ENCODE measurements at regions not wholly inside any gene's neighbourhood (a gene's known extent, or its start where the extent isn't known, plus 50 kb on each side); places are given as distances from the start of the nearest gene placed in this dataset.
A peak's percentile ranks its signal among the peaks of the same experiment; 100 is the strongest.

- Histone ChIP-seq H3K23me2 (ENCODE audit: low read depth, low read length) (no peaks in the 10 kb centered on the region), H2AFZ (ENCODE audit: low read length) (no peak overlapping the region), H4K8ac (ENCODE audit: extremely low read depth, insufficient read depth, low read length) (no peak overlapping the region), H4K20me1 (replicated peaks in 1 of 2; ENCODE audit: control insufficient read depth in 1 of 2, insufficient read depth in 2 of 2, low read length in 2 of 2) (no peaks in the 10 kb centered on the region), H3K79me2 (ENCODE audit: control insufficient read depth in 1 of 2, insufficient read depth in 2 of 2, low read length in 2 of 2) (no peaks in the 10 kb centered on the region), H4K5ac (ENCODE audit: insufficient read length, low read depth, low read length) (no peak overlapping the region), H3K27me3 (replicated peaks in 1 of 4; ENCODE audit: control insufficient read depth in 3 of 4, extremely low read depth in 1 of 4, insufficient read depth in 3 of 4, low read length in 3 of 4) (no peaks in the 10 kb centered on the region), H2BK120ac (replicated peaks; ENCODE audit: low read depth, low read length) (no peak overlapping the region), H2BK15ac (ENCODE audit: low read length) (no peak overlapping the region), H3K18ac (ENCODE audit: extremely low read depth, low read length) (peak overlapping the region; percentile 16; the same call in 1 of the 2 replicates), H3K27ac (ENCODE audit: low read depth, low read length) (no peak overlapping the region), H3K36me3 (ENCODE audit: control insufficient read depth in 2 of 4, insufficient read depth in 4 of 4, low read length in 3 of 4) (no peaks in the 10 kb centered on the region), H3K23ac (ENCODE audit: insufficient read length) (no peak overlapping the region), H3K9ac (replicated peaks in 1 of 4; ENCODE audit: extremely low read depth in 1 of 4, low read depth in 3 of 4, low read length in 3 of 4) (no peak overlapping the region), H3K9me3 (ENCODE audit: insufficient read depth in 2 of 2, low read depth in 1 of 2, low read length in 1 of 2) (no peaks in the 10 kb centered on the region), H3K56ac (replicated peaks; ENCODE audit: insufficient read length, low read depth, low read length) (no peak overlapping the region), H3K14ac (ENCODE audit: insufficient read length) (no peak overlapping the region), H3K4ac (replicated peaks; ENCODE audit: insufficient read length, low read depth, low read length) (no peak overlapping the region), H2BK5ac (ENCODE audit: low read depth, low read length) (no peak overlapping the region), H3K4me1 (replicated peaks in 1 of 4; ENCODE audit: control insufficient read depth in 3 of 4, insufficient read depth in 4 of 4, low read length in 3 of 4) (peaks cover 0 to 6% (median 1%) of the 10 kb centered on the region in 4 experiments; a peak in 2 of 7 replicates), H3K79me1 (ENCODE audit: low read depth, low read length) (no peaks in the 10 kb centered on the region), H2BK20ac (ENCODE audit: low read length) (no peak overlapping the region), H4K91ac (replicated peaks; ENCODE audit: insufficient read length, low read length) (no peak overlapping the region), H2BK12ac (ENCODE audit: low read depth, low read length) (no peak overlapping the region), H3K4me3 (ENCODE audit: extremely low read depth in 1 of 4, insufficient read depth in 2 of 4, low read depth in 3 of 4, low read length in 4 of 4) (no peak overlapping the region), H2AK5ac (ENCODE audit: low read depth, low read length) (no peak overlapping the region), H3K4me2 (ENCODE audit: insufficient read depth in 1 of 2, low read depth in 2 of 2, low read length in 2 of 2) (no peak overlapping the region; a peak in 1 of 4 replicates)
- TF ChIP-seq CEBPB (IDR thresholded peaks at IDR 0.05; ENCODE audit: low read depth, low read length) (no peak), ZNF274 (IDR thresholded peaks at IDR 0.05; ENCODE audit: borderline replicate concordance, extremely low read depth, low read length) (no peak), EP300 (IDR thresholded peaks at IDR 0.05; ENCODE audit: borderline replicate concordance in 1 of 2, low read depth in 2 of 2, low read length in 2 of 2) (no peak), MAFK (IDR thresholded peaks at IDR 0.05; ENCODE audit: low read depth, low read length) (no peak), JUND (IDR thresholded peaks at IDR 0.05; ENCODE audit: low read length) (no peak), TEAD4 (IDR thresholded peaks at IDR 0.05; ENCODE audit: low read depth, low read length) (no peak), SIN3A (conservative IDR thresholded peaks at IDR 0.05 in 1 of 2, IDR thresholded peaks at IDR 0.05 in 1 of 2; ENCODE audit: low read depth in 1 of 2, low read length in 2 of 2) (no peak), GTF2F1 (IDR thresholded peaks at IDR 0.05; ENCODE audit: borderline replicate concordance, low read depth, low read length) (no peak), RXRA (IDR thresholded peaks at IDR 0.05; ENCODE audit: insufficient read depth, low read depth, low read length) (no peak), YY1 (IDR thresholded peaks at IDR 0.05; ENCODE audit: low read depth, low read length) (no peak), TAF7 (optimal IDR thresholded peaks at IDR 0.05; ENCODE audit: borderline replicate concordance, low read depth, low read length) (no peak), RAD21 (IDR thresholded peaks at IDR 0.05 in 1 of 2, conservative IDR thresholded peaks at IDR 0.05 in 1 of 2; ENCODE audit: low read depth in 2 of 2, low read length in 2 of 2) (no peak), POLR2AphosphoS5 (IDR thresholded peaks at IDR 0.05; ENCODE audit: low read depth, low read length) (no peak)
- 78% methylated on average over 2 of the region's 2 CpGs; no CpG with 5 or more reads in 1 of the 2 experiments for WGBS, 2 experiments (ENCODE audit: extremely low coverage in 1 of 2, insufficient coverage in 1 of 2, insufficient read length in 1 of 2, insufficient replicate concordance in 2 of 2, low coverage in 1 of 2, low lambda C conversion rate in 2 of 2, missing lambda C conversion rate in 1 of 2)
- DNase-seq (ENCODE audit: low read depth in 1 of 2, low spot score in 2 of 2) (no peak), FAIRE-seq (no peak)
- POLR2A ChIA-PET (ENCODE audit: partially characterized antibody) = no interaction called here
- CTCF ChIA-PET (ENCODE audit: partially characterized antibody) = no interaction called here
These were observed 220.6 kb upstream of the SGO1 start for GRCh38 chr3:20406611-20407011.
